ENCODE measurements at regions not wholly inside any gene's neighbourhood (a gene's known extent, or its start where the extent isn't known, plus 50 kb on each side); places are given as distances from the start of the nearest gene placed in this dataset.

DNA sequence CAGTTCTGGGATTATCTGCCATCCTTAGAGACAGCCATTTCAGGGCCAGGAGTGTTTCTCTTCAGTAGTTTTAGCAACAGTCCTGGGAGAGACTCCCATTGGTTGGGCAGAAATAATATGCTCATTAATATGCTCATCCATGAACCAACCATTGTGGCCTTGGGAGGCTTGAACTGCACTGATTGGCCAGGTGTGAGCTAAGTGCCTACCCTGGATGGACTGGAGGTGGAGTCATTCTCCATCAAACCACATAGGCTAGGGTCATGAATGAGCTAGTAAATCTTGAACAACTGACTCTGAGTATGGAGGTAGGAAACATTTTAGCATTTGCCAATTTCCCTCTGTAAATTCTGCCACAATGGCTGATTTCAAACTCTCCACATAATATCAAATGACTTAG lies 70.2 kb upstream of the ZFP64 start:
- no peaks in the 10 kb centered on the region for H3K36me3 Mint-ChIP-seq
- H3K27ac Mint-ChIP-seq, result no peak overlapping the region
- Histone ChIP-seq H2AFZ (replicated peaks) (no peak overlapping the region), H3K4me3 (no peak overlapping the region), H3F3A (ENCODE audit: low read depth) (no peaks in the 10 kb centered on the region), H3K27ac (no peak overlapping the region), H3K4me1 (no peaks in the 10 kb centered on the region), H3K9me3 (ENCODE audit: low read depth) (no peaks in the 10 kb centered on the region), H3K4me2 (no peak overlapping the region), H4K20me1 (ENCODE audit: low read depth) (no peaks in the 10 kb centered on the region), H3K27me3 (no peaks in the 10 kb centered on the region), H3K36me3 (no peaks in the 10 kb centered on the region), H3K9ac (no peak overlapping the region), H3K79me2 (ENCODE audit: low read depth) (no peaks in the 10 kb centered on the region)
- H3K4me3 Mint-ChIP-seq, result no peak overlapping the region
- peaks cover 7% of the 10 kb centered on the region for H3K9me3 Mint-ChIP-seq
- H3K27me3 Mint-ChIP-seq (ENCODE audit: insufficient read depth, low read depth), result peaks cover 3% of the 10 kb centered on the region
- TF ChIP-seq, protein P1, sequence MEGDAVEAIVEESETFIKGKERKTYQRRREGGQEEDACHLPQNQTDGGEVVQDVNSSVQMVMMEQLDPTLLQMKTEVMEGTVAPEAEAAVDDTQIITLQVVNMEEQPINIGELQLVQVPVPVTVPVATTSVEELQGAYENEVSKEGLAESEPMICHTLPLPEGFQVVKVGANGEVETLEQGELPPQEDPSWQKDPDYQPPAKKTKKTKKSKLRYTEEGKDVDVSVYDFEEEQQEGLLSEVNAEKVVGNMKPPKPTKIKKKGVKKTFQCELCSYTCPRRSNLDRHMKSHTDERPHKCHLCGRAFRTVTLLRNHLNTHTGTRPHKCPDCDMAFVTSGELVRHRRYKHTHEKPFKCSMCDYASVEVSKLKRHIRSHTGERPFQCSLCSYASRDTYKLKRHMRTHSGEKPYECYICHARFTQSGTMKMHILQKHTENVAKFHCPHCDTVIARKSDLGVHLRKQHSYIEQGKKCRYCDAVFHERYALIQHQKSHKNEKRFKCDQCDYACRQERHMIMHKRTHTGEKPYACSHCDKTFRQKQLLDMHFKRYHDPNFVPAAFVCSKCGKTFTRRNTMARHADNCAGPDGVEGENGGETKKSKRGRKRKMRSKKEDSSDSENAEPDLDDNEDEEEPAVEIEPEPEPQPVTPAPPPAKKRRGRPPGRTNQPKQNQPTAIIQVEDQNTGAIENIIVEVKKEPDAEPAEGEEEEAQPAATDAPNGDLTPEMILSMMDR (IDR thresholded peaks at IDR 0.05), result no peak
- no peak for TF ChIP-seq EZH2phosphoT487 (IDR thresholded peaks at IDR 0.05)
- no peak for TF ChIP-seq EZH2 (IDR thresholded peaks at IDR 0.05)
- DNase-seq (ENCODE audit: low spot score), result no peak
- peaks cover 10% of the 10 kb centered on the region for H3K4me1 Mint-ChIP-seq

DNA sequence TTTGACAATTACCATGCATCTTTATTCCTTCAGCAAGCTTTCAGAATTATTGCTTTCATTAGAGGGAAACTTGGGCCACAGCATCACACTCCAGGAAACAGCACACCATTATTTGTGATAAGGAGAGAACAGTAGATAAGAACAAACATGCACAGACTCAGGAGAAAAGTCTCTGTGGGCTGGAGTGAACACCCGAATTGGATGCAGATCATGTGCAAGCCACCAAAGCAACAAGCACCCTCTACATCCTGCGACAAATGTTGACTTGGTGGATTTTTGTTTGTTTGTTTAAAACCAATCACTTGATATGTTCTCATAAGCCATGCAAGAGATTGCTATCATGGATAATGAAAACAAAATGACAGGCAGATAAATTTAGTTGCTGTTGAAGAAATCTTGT lies 67.7 kb upstream of the ZFP64 start:
- Mint-ChIP-seq H3K4me3 (no peak overlapping the region), H3K36me3 (no peaks in the 10 kb centered on the region), H3K4me1 (no peaks in the 10 kb centered on the region), H3K27ac (no peak overlapping the region), H3K27me3 (ENCODE audit: insufficient read depth, low read depth) (peaks cover 3% of the 10 kb centered on the region), H3K9me3 (peaks cover 7% of the 10 kb centered on the region)
- no peak overlapping the region for H3K9ac ChIP-seq
- no peak overlapping the region for H3K4me2 ChIP-seq
- no peaks in the 10 kb centered on the region for H4K20me1 ChIP-seq (ENCODE audit: low read depth)
- no peaks in the 10 kb centered on the region for H3K4me1 ChIP-seq
- DNase-seq (ENCODE audit: low spot score), result no peak
- no peaks in the 10 kb centered on the region for H3K36me3 ChIP-seq
- H3K79me2 ChIP-seq (ENCODE audit: low read depth), result no peaks in the 10 kb centered on the region
- no peaks in the 10 kb centered on the region for H3F3A ChIP-seq (ENCODE audit: low read depth)
- TF ChIP-seq EZH2 (IDR thresholded peaks at IDR 0.05) (no peak), EZH2phosphoT487 (IDR thresholded peaks at IDR 0.05) (no peak)
- TF ChIP-seq, protein P1 (IDR thresholded peaks at IDR 0.05), result no peak
- H3K9me3 ChIP-seq (ENCODE audit: low read depth), result no peaks in the 10 kb centered on the region
- H3K27me3 ChIP-seq, result no peaks in the 10 kb centered on the region
- H3K27ac ChIP-seq, result no peak overlapping the region
- H3K4me3 ChIP-seq, result no peak overlapping the region
- no peak overlapping the region for H2AFZ ChIP-seq (replicated peaks)

DNA sequence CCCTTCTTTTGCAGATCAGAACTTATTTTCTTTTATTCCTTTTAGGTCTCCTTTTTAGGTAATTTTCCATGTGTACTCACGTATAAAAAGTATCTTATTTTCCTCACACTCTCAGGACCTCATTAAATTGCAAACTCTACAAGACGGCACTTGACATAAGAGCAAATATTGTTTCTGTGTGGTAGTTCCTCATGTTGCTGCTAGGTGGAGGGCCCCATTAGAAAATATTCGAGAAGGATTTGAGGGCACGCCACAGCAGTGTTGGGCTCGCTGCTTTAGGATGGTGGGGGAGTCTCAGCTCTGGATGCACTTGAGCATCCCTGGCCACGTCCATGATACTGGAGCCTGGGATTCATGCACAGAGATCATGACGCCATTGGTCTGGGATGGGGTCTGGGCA lies 64.9 kb upstream of the ZFP64 start:
- Mint-ChIP-seq H3K4me1 (no peaks in the 10 kb centered on the region), H3K27me3 (ENCODE audit: insufficient read depth, low read depth) (peaks cover 7% of the 10 kb centered on the region), H3K9me3 (peaks cover 7% of the 10 kb centered on the region), H3K4me3 (no peak overlapping the region), H3K27ac (no peak overlapping the region), H3K36me3 (no peaks in the 10 kb centered on the region)
- no peak for DNase-seq (ENCODE audit: low spot score)
- H3K79me2 ChIP-seq (ENCODE audit: low read depth), result no peaks in the 10 kb centered on the region
- TF ChIP-seq EZH2 (IDR thresholded peaks at IDR 0.05), result no peak
- no peak for TF ChIP-seq EZH2phosphoT487 (IDR thresholded peaks at IDR 0.05)
- TF ChIP-seq, protein P1 (IDR thresholded peaks at IDR 0.05), result no peak
- H3K9me3 ChIP-seq (ENCODE audit: low read depth), result no peaks in the 10 kb centered on the region
- H3K9ac ChIP-seq, result no peak overlapping the region
- H4K20me1 ChIP-seq (ENCODE audit: low read depth), result no peaks in the 10 kb centered on the region
- no peaks in the 10 kb centered on the region for H3K36me3 ChIP-seq
- no peak overlapping the region for H3K27ac ChIP-seq
- no peaks in the 10 kb centered on the region for H3F3A ChIP-seq (ENCODE audit: low read depth)
- H3K4me3 ChIP-seq, result no peak overlapping the region
- no peak overlapping the region for H2AFZ ChIP-seq (replicated peaks)
- H3K4me1 ChIP-seq, result no peaks in the 10 kb centered on the region
- no peaks in the 10 kb centered on the region for H3K27me3 ChIP-seq
- H3K4me2 ChIP-seq, result no peak overlapping the region
